HT-29 (cell line): ENCODE measurements at regions not wholly inside any gene's neighbourhood (a gene's known extent, or its start where the extent isn't known, plus 50 kb on each side); places are given as distances from the start of the nearest gene placed in this dataset.

Source experiments
- DNase-seq: peaks from one replicate; pipeline ENCODE4 v3.0.0-alpha.2; 2015; ENCODE audit warnings: low spot score

GRCh38 chr18:24935896-24936295 is 416.1 kb downstream of the ZNF521 start:
- DNase-seq = no peak

- DNase-seq = no peak
Measured at GRCh38 chr18:24936691-24937090, 415.3 kb downstream of the ZNF521 start.

GRCh38 chr18:24937639-24938275 is 414.2 kb downstream of the ZNF521 start:
- no peak for DNase-seq

- DNase-seq = no peak
Measured at GRCh38 chr18:24940416-24940815, 411.6 kb downstream of the ZNF521 start.

GRCh38 chr18:24941174-24941951 is 410.6 kb downstream of the ZNF521 start:
- no peak for DNase-seq

DNA sequence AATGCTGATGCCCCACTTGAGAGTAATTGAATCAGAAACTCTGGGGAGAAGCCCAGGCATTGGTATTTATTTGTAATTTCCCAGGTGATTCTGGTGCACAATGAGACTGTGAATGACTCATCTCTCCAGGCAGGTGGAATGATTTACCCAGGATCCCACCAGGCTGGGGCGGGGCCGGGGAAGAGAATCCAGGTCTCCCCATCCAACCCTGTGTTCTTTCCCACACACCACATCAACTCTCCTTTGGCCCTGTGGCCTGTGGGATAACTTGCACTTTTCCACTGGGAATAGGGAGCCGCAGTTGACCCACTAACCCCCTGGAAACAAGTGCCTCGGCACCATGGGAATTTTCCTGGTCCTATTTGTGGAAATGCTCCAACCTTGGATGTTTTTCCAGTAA is 409.8 kb downstream of the ZNF521 start:
- DNase-seq = no peak

- no peak for DNase-seq
Measured at GRCh38 chr18:24947521-24948305, 404.3 kb downstream of the ZNF521 start.

- no peak for DNase-seq
Measured at GRCh38 chr18:24949908-24950307, 402.1 kb downstream of the ZNF521 start.

DNA sequence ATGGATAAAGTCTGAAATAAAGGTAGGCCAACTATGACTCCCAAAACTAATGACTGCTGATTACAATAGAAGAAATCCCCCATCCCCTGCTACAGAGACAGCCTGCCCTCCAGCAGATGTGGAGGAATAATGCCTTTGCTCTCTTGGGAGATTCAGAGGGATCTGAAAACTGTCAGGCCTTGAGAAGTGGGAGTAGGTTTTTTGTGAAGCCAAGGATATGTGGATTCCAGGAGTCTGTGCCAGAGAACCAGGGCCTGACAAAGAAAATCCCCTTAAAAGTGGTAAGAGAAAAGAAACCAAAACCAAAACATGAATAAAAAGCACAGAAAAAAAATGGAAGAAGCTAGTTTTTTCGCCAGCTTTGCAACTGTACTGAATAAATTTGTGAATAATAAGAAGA is 397.6 kb downstream of the ZNF521 start:
- DNase-seq = no peak

DNA sequence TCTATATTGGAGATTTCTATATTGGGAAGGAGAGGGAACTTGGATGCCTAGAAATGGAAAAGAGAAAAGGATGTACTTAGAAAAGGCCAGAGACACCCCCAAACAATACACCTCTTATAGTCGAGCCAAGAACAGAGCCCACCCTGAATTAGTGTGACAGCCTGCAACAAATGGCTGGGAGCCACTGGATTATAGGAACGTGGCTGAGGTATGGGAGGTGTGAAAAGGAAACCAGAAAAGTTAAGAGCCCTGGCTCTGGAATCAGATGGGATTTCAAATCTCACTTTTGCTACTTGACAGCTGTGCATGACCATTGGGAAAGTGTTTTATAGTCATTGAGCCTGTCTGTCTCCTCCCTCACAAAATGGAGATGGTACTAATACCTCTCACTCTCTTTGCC is 394.0 kb downstream of the ZNF521 start:
- no peak for DNase-seq

DNA sequence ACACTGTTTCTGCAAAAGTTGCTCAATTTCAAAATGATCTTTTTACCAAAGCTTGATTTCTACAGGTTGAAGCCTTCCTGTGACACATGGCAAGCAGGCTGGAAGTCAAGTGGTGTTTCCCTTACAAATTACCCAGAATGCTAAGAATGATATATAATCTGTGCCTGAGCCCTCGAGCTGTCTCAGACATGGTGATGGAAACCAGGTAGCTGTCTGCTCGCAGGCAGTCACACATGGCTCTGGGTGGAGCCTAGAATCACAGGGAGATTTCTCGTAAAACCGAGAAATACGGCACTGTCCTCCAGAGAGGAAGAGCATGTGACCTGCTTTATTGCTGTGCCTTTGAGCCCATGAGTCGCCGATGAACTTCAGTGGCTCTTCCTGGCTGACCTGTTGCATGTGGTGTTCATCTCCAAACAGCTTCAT is 392.9 kb downstream of the ZNF521 start:
- no peak for DNase-seq

DNA sequence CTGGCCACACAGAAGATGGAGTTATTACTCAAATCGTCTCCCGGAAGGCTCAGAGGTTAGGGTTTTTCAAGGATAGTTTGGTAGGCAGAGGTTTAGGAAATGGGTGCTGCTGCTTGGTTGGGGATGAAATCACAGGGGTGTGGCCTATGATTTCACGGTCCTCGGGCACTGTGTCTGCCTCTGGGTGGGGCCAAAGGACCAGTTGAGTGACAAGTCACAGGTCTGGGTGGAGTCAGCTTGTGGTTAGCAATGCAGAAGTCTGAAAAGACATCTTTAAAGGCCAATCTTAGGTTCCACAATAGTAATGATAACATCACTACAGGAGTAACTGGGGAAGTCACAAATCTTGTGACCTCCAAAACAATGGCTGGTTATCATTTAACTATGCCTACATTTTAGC is 387.8 kb downstream of the ZNF521 start:
- no peak for DNase-seq

DNA sequence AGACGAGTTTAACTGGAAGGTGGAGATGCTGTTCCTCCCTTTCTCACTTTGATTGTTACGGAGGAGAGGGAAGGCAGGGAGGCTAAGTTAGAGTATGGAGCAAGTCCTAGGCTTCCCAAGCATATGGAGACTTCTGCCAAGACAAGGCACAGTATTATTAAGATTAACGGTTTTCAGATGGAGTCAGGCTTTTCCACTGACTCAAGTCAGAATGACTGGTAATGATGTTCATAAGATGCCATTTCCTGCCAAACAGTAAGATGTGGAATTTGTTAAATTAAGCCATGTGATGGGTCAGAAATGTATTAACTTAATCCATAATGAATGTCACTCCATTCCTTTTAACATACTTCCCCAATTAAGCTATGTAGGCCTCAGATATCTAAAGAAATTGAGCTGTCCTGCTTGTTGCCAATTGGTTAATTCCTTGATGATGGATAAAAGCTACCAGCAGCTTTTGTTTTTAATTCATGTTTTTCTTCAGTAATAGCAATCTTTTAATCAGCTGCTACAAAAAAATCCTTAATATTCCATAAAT is 383.7 kb downstream of the ZNF521 start:
- no peak for DNase-seq

DNA sequence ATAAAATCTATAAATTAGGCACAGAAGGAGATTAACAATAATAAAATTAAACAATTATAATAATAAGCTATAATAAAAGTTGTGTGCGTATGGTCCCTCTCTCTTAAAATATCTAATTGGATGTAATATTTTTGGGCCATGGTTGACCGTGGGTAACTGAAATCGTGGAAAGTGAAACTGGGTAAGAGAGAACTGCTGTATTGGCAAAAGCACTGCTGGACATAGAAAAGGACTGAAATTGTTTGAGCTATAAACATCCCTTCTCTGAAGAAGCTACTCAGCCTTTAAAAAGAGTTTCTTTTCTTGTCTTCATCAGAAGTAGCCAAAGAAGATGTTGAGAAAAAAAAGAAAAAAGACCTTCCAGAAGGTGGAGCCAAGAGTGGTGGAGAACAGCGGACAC is 379.4 kb downstream of the ZNF521 start:
- DNase-seq = no peak

GRCh38 chr18:24974431-24974830 is 377.5 kb downstream of the ZNF521 start:
- no peak for DNase-seq

DNA sequence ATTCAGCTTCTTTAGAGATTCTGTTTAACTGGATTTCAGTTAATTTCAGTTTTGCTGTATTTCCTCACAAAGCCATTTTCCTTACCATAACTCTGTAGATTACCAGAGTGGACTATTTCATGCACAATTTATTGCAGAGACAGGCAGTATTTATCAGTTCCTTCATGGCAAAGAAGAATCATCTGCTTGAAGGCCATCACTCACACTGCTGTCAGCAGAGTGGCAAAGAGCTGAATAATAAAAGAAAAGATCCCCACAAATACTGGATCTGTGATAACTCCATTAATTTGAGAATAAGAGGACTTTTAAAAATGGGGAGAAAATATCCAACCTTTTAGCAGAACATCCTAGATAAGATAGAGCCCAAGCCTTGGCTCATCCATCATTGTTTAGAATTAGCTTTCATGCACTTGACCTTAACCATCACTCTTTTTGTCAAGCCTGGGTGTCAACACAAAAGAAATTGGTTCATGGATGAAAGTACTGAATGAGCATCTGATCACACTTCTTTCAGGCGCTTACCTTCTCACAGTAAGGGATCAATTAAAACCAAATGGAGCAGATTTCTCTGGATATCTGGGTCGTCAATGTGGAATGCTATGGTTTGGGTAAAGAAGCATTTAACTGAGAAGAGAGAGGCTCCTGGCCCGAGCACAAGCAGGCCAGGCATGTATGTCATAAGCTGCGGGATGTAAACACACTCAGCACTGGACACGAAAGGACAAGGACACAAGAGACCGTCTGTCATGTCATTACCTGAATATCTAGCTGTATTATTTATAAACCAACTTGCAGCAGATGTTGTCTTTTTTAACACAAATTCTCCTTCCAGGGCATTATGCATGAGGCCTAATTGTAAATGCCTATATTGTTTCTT is 376.2 kb downstream of the ZNF521 start:
- no peak for DNase-seq

DNA sequence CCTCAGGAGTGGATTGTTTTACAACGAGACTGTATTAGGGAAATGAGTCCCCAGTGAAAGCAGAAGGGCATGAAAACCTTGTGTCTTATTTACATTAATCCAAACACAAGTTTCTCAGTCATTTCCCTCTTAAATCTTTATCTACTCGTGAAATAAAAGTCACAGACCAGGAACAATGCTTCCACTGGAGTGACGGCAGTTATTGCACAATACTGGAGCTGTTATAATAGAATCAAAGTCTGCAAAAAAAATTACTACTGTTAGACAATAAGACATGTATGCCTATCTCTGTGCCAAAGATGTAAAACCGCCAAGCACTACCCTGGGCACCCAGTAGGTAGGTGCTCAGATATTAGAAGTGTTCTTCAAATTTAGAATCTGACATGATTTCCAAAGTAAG is 375.5 kb downstream of the ZNF521 start:
- DNase-seq = no peak

DNA sequence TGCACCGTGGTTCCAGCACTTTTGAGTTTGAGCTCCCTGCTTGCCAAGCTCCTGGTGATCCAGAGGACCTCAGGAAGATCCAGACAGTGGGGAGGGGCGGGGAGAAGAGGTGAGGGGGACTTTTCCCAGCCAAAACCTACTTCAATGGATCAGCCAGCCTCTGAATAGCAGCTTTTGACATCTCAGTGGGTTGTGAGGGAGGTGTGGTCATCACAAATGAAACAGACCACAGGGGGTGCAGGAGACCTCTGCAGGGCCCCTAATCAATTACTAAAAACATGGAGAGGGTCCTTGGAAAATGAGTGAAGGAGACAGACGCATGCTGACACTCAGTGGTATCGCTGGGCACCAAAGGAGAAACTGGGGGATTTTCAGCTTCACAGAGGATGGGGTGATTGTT is 372.7 kb downstream of the ZNF521 start:
- DNase-seq = no peak

- DNase-seq = no peak
Measured at GRCh38 chr18:24982831-24983230, 369.1 kb downstream of the ZNF521 start.

DNA sequence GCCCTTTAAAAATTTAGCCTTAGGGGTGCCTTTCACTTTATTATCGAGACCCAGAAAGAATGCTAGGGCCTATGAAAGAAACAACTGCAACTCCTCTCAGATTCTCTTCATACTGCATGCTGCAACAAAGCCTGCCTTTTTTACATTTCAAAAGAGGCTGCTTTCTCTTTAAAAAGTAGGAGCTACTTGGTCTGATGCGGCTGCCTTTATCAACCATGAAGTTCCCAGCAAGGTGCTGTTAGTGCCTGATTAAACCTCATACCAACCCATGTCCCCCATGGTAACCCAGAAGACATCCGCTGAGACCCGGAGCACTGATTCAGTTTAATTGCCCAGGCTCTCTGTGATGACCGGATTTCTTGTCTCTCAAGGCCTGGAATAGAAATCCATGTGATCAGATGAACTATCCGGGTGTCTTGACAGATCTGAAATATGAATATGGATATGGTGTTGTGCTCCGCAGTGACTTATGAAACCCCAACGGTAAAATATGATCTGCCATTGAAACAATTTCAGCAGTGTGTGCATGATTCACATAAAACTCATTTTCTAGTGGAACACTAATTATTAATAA is 368.3 kb downstream of the ZNF521 start:
- no peak for DNase-seq

GRCh38 chr18:24985586-24985985 is 366.4 kb downstream of the ZNF521 start:
- DNase-seq = no peak
